ENCODE measurements at regions not wholly inside any gene's neighbourhood (a gene's known extent, or its start where the extent isn't known, plus 50 kb on each side); places are given as distances from the start of the nearest gene placed in this dataset.

GRCh38 chr3:106249981-106250380 is 381.2 kb upstream of the CBLB start:
- TF ChIP-seq CTCF (conservative IDR thresholded peaks at IDR 0.05 in 1 of 2, IDR thresholded peaks at IDR 0.05 in 1 of 2; ENCODE audit: extremely low read depth in 1 of 2, insufficient read depth in 1 of 2, low read depth in 1 of 2, low read length in 2 of 2) (no peak), EZH2 (IDR thresholded peaks at IDR 0.05; ENCODE audit: borderline replicate concordance, low read length) (no peak)

Data from mammary epithelial cell (primary cell).